Spleen (tissue), 11 donors: ENCODE measurements at regions not wholly inside any gene's neighbourhood (a gene's known extent, or its start where the extent isn't known, plus 50 kb on each side); places are given as distances from the start of the nearest gene placed in this dataset.

Experiments
- DNase-seq: peaks from one replicate; pipeline ENCODE4 v3.0.0-alpha.2; 2020
- H3K27ac ChIP-seq, 8 donors: fragments of 200-600 bp; sonication (generic) in 7 of 8; 1 replicate in 4 of 8; 2 replicates in 4 of 8; pipeline versions ENCODE4 v1.5.0 to v1.8.0; 2016 to 2021; ENCODE audit warnings: inconsistent platforms in 4 of 8, mild to moderate bottlenecking in 4 of 8, moderate library complexity in 1 of 8
- H3K27me3 ChIP-seq, 7 donors: fragments of 200-600 bp; sonication (generic) in 6 of 7; replicated peaks in 1 of 7; 1 replicate in 4 of 7; 2 replicates in 3 of 7; pipeline versions ENCODE4 v1.5.0 to v1.8.0; 2016 to 2021; ENCODE audit warnings: inconsistent platforms in 3 of 7, mild to moderate bottlenecking in 1 of 7
- H3K36me3 ChIP-seq, 6 donors: fragments of 200-600 bp; sonication (generic) in 5 of 6; 1 replicate in 4 of 6; 2 replicates in 2 of 6; pipeline versions ENCODE4 v1.5.0 to v1.8.0; 2016 to 2021; ENCODE audit warnings: inconsistent platforms in 2 of 6
- H3K4me1 ChIP-seq, 6 donors: fragments of 200-600 bp; sonication (generic) in 5 of 6; 1 replicate in 3 of 6; 2 replicates in 3 of 6; pipeline versions ENCODE4 v1.5.0 to v1.8.0; 2016 to 2021; ENCODE audit warnings: inconsistent platforms in 3 of 6
- H3K4me3 ChIP-seq, 8 donors: fragments of 200-600 bp; sonication (generic) in 7 of 8; 1 replicate in 4 of 8; 2 replicates in 4 of 8; pipeline versions ENCODE4 v1.5.0 to v1.8.0; 2016 to 2021; ENCODE audit warnings: inconsistent platforms in 4 of 8, mild to moderate bottlenecking in 4 of 8, moderate library complexity in 2 of 8
- H3K9me3 ChIP-seq, 8 donors: fragments of 200-600 bp; sonication (generic) in 7 of 8; 1 replicate in 4 of 8; 2 replicates in 4 of 8; pipeline versions ENCODE4 v1.5.0 to v1.8.0; 2016 to 2021; ENCODE audit warnings: inconsistent platforms in 4 of 8
- CTCF ChIP-seq, 11 experiments: fragments of 200-600 bp in 7 of 11; fragments of 450-650 bp in 4 of 11; sonication (generic) in 4 of 11; IDR thresholded peaks in 8 of 11; conservative IDR thresholded peaks in 3 of 11; 1 replicate in 7 of 11; 2 replicates in 4 of 11; pipeline versions ENCODE4 v1.4.0 to v1.8.0; 2016 to 2021; ENCODE audit warnings: antibody characterized with exemption in 11 of 11, inconsistent platforms in 4 of 11, mild to moderate bottlenecking in 1 of 11
- POLR2A ChIP-seq, 3 donors: fragments of 450-650 bp; IDR thresholded peaks; one replicate each; pipeline ENCODE4 v1.5.1; 2017; ENCODE audit warnings: antibody characterized with exemption in 3 of 3, mild to moderate bottlenecking in 1 of 3
- POLR2AphosphoS5 ChIP-seq, 3 donors: sonication (generic); formaldehyde crosslinking; IDR thresholded peaks; one replicate each; pipeline ENCODE4 v1.5.1; 2017; ENCODE audit warnings: antibody characterized with exemption in 3 of 3
- WGBS, 5 donors: extraction: QIAGEN DNeasy Blood & Tissue Kit in 3 of 5; methylation state at CpG; one replicate each; pipeline versions ENCODE4 v1.1.5 to v1.1.7; 2013 to 2018; 5-methylcytosine and 5-hydroxymethylcytosine counted together
- intact Hi-C: fragments of 100-400 bp; cut with DNase I; formaldehyde crosslinking; loops from one replicate; pipeline ENCODE4 v1.15.0; 2023; ENCODE audit warnings: low total_unique reads
- donor health status: healthy with polysubstance abuse.
- donor health status: DM: no; HTN: no; CAD: no; lungs with moderate emphysema.
- donor health status: DM: no; HTN: no; CAD: no.
- donor health status: Bipolar disorder and iron deficiency.
- donor health status: healthy.
- donor health status: DM: no; HTN: no; CAD: no.
- donor health status: DM: yes; HTN: yes; CAD: no.

- no peak for DNase-seq
- TF ChIP-seq POLR2A (IDR thresholded peaks at IDR 0.05) (no peak), POLR2AphosphoS5 (IDR thresholded peaks at IDR 0.05) (no peak), CTCF (IDR thresholded peaks at IDR 0.05 in 8 of 11, conservative IDR thresholded peaks at IDR 0.05 in 3 of 11) (no peak)
Observed at GRCh38 chr7:34362621-34363020, 295.4 kb upstream of the NPSR1 start.

GRCh38 chr7:34364130-34364529, 293.9 kb upstream of the NPSR1 start:
- Histone ChIP-seq H3K27ac (no peak overlapping the region), H3K36me3 (no peaks in the 10 kb centered on the region), H3K4me1 (no peaks in the 10 kb centered on the region), H3K27me3 (no peaks in the 10 kb centered on the region), H3K4me3 (no peak overlapping the region), H3K9me3 (no peaks in the 10 kb centered on the region)
- intact Hi-C loops, result no loop called here
- TF ChIP-seq POLR2AphosphoS5 (IDR thresholded peaks at IDR 0.05) (no peak), CTCF (IDR thresholded peaks at IDR 0.05 in 8 of 11, conservative IDR thresholded peaks at IDR 0.05 in 3 of 11) (no peak), POLR2A (IDR thresholded peaks at IDR 0.05) (no peak)
- 65 to 74% (median 66%) methylated on average over 2 of the region's 2 CpGs for WGBS, 5 donors
- DNase-seq, result no peak

More at GRCh38 chr7:34362621-34363020, 295.4 kb upstream of the NPSR1 start:
- Histone ChIP-seq H3K36me3 (no peaks in the 10 kb centered on the region), H3K4me3 (no peak overlapping the region), H3K27ac (no peak overlapping the region), H3K4me1 (no peaks in the 10 kb centered on the region), H3K9me3 (no peaks in the 10 kb centered on the region), H3K27me3 (no peaks in the 10 kb centered on the region)
- intact Hi-C loops, result no loop called here
- WGBS, 5 donors, result 59 to 77% (median 73%) methylated on average over 2 of the region's 2 CpGs

GRCh38 chr7:34365011-34365410, 293.0 kb upstream of the NPSR1 start:
- Histone ChIP-seq H3K9me3 (no peaks in the 10 kb centered on the region), H3K27ac (no peak overlapping the region), H3K36me3 (no peaks in the 10 kb centered on the region), H3K4me1 (no peaks in the 10 kb centered on the region), H3K4me3 (no peak overlapping the region), H3K27me3 (no peaks in the 10 kb centered on the region)
- no peak for TF ChIP-seq CTCF (IDR thresholded peaks at IDR 0.05 in 8 of 11, conservative IDR thresholded peaks at IDR 0.05 in 3 of 11)
- no peak for TF ChIP-seq POLR2A (IDR thresholded peaks at IDR 0.05)
- TF ChIP-seq POLR2AphosphoS5 (IDR thresholded peaks at IDR 0.05), result no peak
- WGBS, 5 donors, result 64 to 88% (median 81%) methylated on average over 1 of the region's 1 CpG
- no peak for DNase-seq
- intact Hi-C loops, result no loop called here

- Histone ChIP-seq H3K27me3 (no peaks in the 10 kb centered on the region), H3K4me3 (no peak overlapping the region), H3K4me1 (no peaks in the 10 kb centered on the region), H3K36me3 (no peaks in the 10 kb centered on the region), H3K27ac (no peak overlapping the region), H3K9me3 (no peaks in the 10 kb centered on the region)
- DNase-seq, result no peak
- 88 to 95% (median 93%) methylated on average over 5 of the region's 5 CpGs for WGBS, 5 donors
- intact Hi-C loops, result no loop called here
- TF ChIP-seq POLR2AphosphoS5 (IDR thresholded peaks at IDR 0.05), result no peak
- no peak for TF ChIP-seq CTCF (IDR thresholded peaks at IDR 0.05 in 8 of 11, conservative IDR thresholded peaks at IDR 0.05 in 3 of 11)
- TF ChIP-seq POLR2A (IDR thresholded peaks at IDR 0.05), result no peak
Observed at GRCh38 chr7:34365611-34366010, 292.4 kb upstream of the NPSR1 start.
